ENCODE measurements at regions not wholly inside any gene's neighbourhood (a gene's known extent, or its start where the extent isn't known, plus 50 kb on each side); places are given as distances from the start of the nearest gene placed in this dataset.
"Not testable (repeated sequence)": the region's sequence is repeated elsewhere in the genome, so short reads cannot be mapped to it uniquely, and the experiment has no call there.

- H3K27me3 Mint-ChIP-seq: no peaks in the 10 kb centered on the region
Observed at GRCh38 chr4:62512271-62512670, 1312.1 kb downstream of the ADGRL3 start.

GRCh38 chr4:62510228-62510627, 1310.1 kb downstream of the ADGRL3 start:
- no peak overlapping the region for H3K4me3 Mint-ChIP-seq
- no peak overlapping the region for H3K27ac Mint-ChIP-seq
- H3K27me3 Mint-ChIP-seq: no peaks in the 10 kb centered on the region
- H3K4me1 Mint-ChIP-seq: no peaks in the 10 kb centered on the region
- ATAC-seq: no peak
- no peak for DNase-seq
- no peaks in the 10 kb centered on the region for H3K36me3 Mint-ChIP-seq (ENCODE audit: low read depth)
- H3K9me3 Mint-ChIP-seq: peaks cover 17% of the 10 kb centered on the region

More at GRCh38 chr4:62512271-62512670, 1312.1 kb downstream of the ADGRL3 start:
- no peaks in the 10 kb centered on the region for H3K4me1 Mint-ChIP-seq
- no peak overlapping the region for H3K27ac Mint-ChIP-seq
- H3K9me3 Mint-ChIP-seq: peaks cover 9% of the 10 kb centered on the region
- H3K4me3 Mint-ChIP-seq: no peak overlapping the region
- ATAC-seq (no peak), DNase-seq (no peak)
- H3K36me3 Mint-ChIP-seq (ENCODE audit: low read depth): no peaks in the 10 kb centered on the region

- no peak for DNase-seq
- Mint-ChIP-seq H3K27me3 (no peaks in the 10 kb centered on the region), H3K27ac (no peak overlapping the region), H3K9me3 (peaks cover 19% of the 10 kb centered on the region), H3K36me3 (ENCODE audit: low read depth) (no peaks in the 10 kb centered on the region), H3K4me1 (no peaks in the 10 kb centered on the region), H3K4me3 (no peak overlapping the region)
- no peak for ATAC-seq
Observed at GRCh38 chr4:62500296-62500695, 1300.2 kb downstream of the ADGRL3 start.

- Mint-ChIP-seq H3K27me3 (no peaks in the 10 kb centered on the region), H3K4me3 (no peak overlapping the region), H3K27ac (no peak overlapping the region), H3K9me3 (peaks cover 9% of the 10 kb centered on the region), H3K36me3 (ENCODE audit: low read depth) (no peaks in the 10 kb centered on the region), H3K4me1 (no peaks in the 10 kb centered on the region)
- no peak for ATAC-seq
- DNase-seq: no peak
Observed at GRCh38 chr4:62495032-62495431, 1294.9 kb downstream of the ADGRL3 start.

GRCh38 chr4:62491756-62492155, 1291.6 kb downstream of the ADGRL3 start:
- not testable (repeated sequence) for H3K4me1 Mint-ChIP-seq; DNase-seq; ATAC-seq; H3K4me3 Mint-ChIP-seq; H3K27ac Mint-ChIP-seq; H3K36me3 Mint-ChIP-seq (ENCODE audit: low read depth); H3K9me3 Mint-ChIP-seq; H3K27me3 Mint-ChIP-seq

GRCh38 chr4:62490635-62491034, 1290.5 kb downstream of the ADGRL3 start:
- Mint-ChIP-seq H3K27ac (no peak overlapping the region), H3K4me1 (no peaks in the 10 kb centered on the region), H3K27me3 (no peaks in the 10 kb centered on the region), H3K36me3 (ENCODE audit: low read depth) (no peaks in the 10 kb centered on the region), H3K9me3 (peaks cover 5% of the 10 kb centered on the region), H3K4me3 (no peak overlapping the region)
- no peak for DNase-seq
- ATAC-seq: no peak

- Mint-ChIP-seq H3K27me3 (no peaks in the 10 kb centered on the region), H3K4me3 (no peak overlapping the region), H3K36me3 (ENCODE audit: low read depth) (no peaks in the 10 kb centered on the region), H3K9me3 (peaks cover 7% of the 10 kb centered on the region), H3K4me1 (no peaks in the 10 kb centered on the region), H3K27ac (no peak overlapping the region)
- DNase-seq (no peak), ATAC-seq (no peak)
Observed at GRCh38 chr4:62487016-62487415, 1286.9 kb downstream of the ADGRL3 start.

- no peak overlapping the region for H3K4me3 Mint-ChIP-seq
- no peak overlapping the region for H3K27ac Mint-ChIP-seq
- H3K27me3 Mint-ChIP-seq: no peaks in the 10 kb centered on the region
- ATAC-seq (no peak), DNase-seq (no peak)
- no peaks in the 10 kb centered on the region for H3K36me3 Mint-ChIP-seq (ENCODE audit: low read depth)
- H3K9me3 Mint-ChIP-seq: peaks cover 10% of the 10 kb centered on the region
- H3K4me1 Mint-ChIP-seq: no peaks in the 10 kb centered on the region
Observed at GRCh38 chr4:62484357-62484756, 1284.2 kb downstream of the ADGRL3 start.

GRCh38 chr4:62482355-62482754, 1282.2 kb downstream of the ADGRL3 start:
- no peak overlapping the region for H3K4me3 Mint-ChIP-seq
- H3K9me3 Mint-ChIP-seq: peaks cover 10% of the 10 kb centered on the region

GRCh38 chr4:62475596-62475995, 1275.5 kb downstream of the ADGRL3 start:
- no peaks in the 10 kb centered on the region for H3K27me3 Mint-ChIP-seq
- H3K4me1 Mint-ChIP-seq: no peaks in the 10 kb centered on the region
- no peak overlapping the region for H3K27ac Mint-ChIP-seq
- H3K36me3 Mint-ChIP-seq (ENCODE audit: low read depth): no peaks in the 10 kb centered on the region
- DNase-seq: no peak
- no peak for ATAC-seq
- no peak overlapping the region for H3K4me3 Mint-ChIP-seq
- H3K9me3 Mint-ChIP-seq: peaks cover 7% of the 10 kb centered on the region

More at GRCh38 chr4:62482355-62482754, 1282.2 kb downstream of the ADGRL3 start:
- DNase-seq (no peak), ATAC-seq (no peak)
- no peak overlapping the region for H3K27ac Mint-ChIP-seq
- no peaks in the 10 kb centered on the region for H3K36me3 Mint-ChIP-seq (ENCODE audit: low read depth)
- no peaks in the 10 kb centered on the region for H3K27me3 Mint-ChIP-seq
- H3K4me1 Mint-ChIP-seq: no peaks in the 10 kb centered on the region

- Mint-ChIP-seq H3K36me3 (ENCODE audit: low read depth) (no peaks in the 10 kb centered on the region), H3K4me1 (no peaks in the 10 kb centered on the region), H3K27ac (no peak overlapping the region), H3K27me3 (no peaks in the 10 kb centered on the region), H3K4me3 (no peak overlapping the region), H3K9me3 (peaks cover 3% of the 10 kb centered on the region)
- no peak for DNase-seq
- no peak for ATAC-seq
Observed at GRCh38 chr4:62474802-62475201, 1274.7 kb downstream of the ADGRL3 start.

- Mint-ChIP-seq H3K27ac (no peak overlapping the region), H3K27me3 (no peaks in the 10 kb centered on the region), H3K9me3 (no peaks in the 10 kb centered on the region), H3K36me3 (ENCODE audit: low read depth) (no peaks in the 10 kb centered on the region), H3K4me1 (no peaks in the 10 kb centered on the region), H3K4me3 (no peak overlapping the region)
- no peak for DNase-seq
- ATAC-seq: no peak
Observed at GRCh38 chr4:62471021-62471420, 1270.9 kb downstream of the ADGRL3 start.

GRCh38 chr4:62470421-62470983, 1270.4 kb downstream of the ADGRL3 start:
- Mint-ChIP-seq H3K36me3 (ENCODE audit: low read depth) (no peaks in the 10 kb centered on the region), H3K4me3 (no peak overlapping the region), H3K4me1 (no peaks in the 10 kb centered on the region), H3K27me3 (no peaks in the 10 kb centered on the region), H3K9me3 (no peaks in the 10 kb centered on the region), H3K27ac (no peak overlapping the region)
- no peak for DNase-seq
- no peak for ATAC-seq

- Mint-ChIP-seq H3K9me3 (no peaks in the 10 kb centered on the region), H3K27me3 (no peaks in the 10 kb centered on the region), H3K36me3 (ENCODE audit: low read depth) (no peaks in the 10 kb centered on the region), H3K4me1 (no peaks in the 10 kb centered on the region), H3K4me3 (no peak overlapping the region), H3K27ac (no peak overlapping the region)
- ATAC-seq: no peak
- no peak for DNase-seq
Observed at GRCh38 chr4:62470020-62470419, 1269.9 kb downstream of the ADGRL3 start.

GRCh38 chr4:62461961-62462360, 1261.8 kb downstream of the ADGRL3 start:
- Mint-ChIP-seq H3K36me3 (ENCODE audit: low read depth) (no peaks in the 10 kb centered on the region), H3K27ac (no peak overlapping the region), H3K4me1 (no peaks in the 10 kb centered on the region), H3K9me3 (peaks cover 8% of the 10 kb centered on the region), H3K4me3 (no peak overlapping the region), H3K27me3 (no peaks in the 10 kb centered on the region)
- ATAC-seq (no peak), DNase-seq (no peak)

- DNase-seq (no peak), ATAC-seq (no peak)
- Mint-ChIP-seq H3K36me3 (ENCODE audit: low read depth) (no peaks in the 10 kb centered on the region), H3K9me3 (peaks cover 10% of the 10 kb centered on the region), H3K27ac (no peak overlapping the region), H3K4me3 (no peak overlapping the region), H3K27me3 (no peaks in the 10 kb centered on the region), H3K4me1 (no peaks in the 10 kb centered on the region)
Observed at GRCh38 chr4:62460329-62460728, 1260.2 kb downstream of the ADGRL3 start.

All from activated naive CD8-positive, alpha-beta T cell treated with anti-CD3 and anti-CD28 coated beads, Interleukin-2, amount 50 U/mL, for 24 hours (primary cell).